ENCODE measurements at regions not wholly inside any gene's neighbourhood (a gene's known extent, or its start where the extent isn't known, plus 50 kb on each side); places are given as distances from the start of the nearest gene placed in this dataset.

- TF ChIP-seq, protein P1, sequence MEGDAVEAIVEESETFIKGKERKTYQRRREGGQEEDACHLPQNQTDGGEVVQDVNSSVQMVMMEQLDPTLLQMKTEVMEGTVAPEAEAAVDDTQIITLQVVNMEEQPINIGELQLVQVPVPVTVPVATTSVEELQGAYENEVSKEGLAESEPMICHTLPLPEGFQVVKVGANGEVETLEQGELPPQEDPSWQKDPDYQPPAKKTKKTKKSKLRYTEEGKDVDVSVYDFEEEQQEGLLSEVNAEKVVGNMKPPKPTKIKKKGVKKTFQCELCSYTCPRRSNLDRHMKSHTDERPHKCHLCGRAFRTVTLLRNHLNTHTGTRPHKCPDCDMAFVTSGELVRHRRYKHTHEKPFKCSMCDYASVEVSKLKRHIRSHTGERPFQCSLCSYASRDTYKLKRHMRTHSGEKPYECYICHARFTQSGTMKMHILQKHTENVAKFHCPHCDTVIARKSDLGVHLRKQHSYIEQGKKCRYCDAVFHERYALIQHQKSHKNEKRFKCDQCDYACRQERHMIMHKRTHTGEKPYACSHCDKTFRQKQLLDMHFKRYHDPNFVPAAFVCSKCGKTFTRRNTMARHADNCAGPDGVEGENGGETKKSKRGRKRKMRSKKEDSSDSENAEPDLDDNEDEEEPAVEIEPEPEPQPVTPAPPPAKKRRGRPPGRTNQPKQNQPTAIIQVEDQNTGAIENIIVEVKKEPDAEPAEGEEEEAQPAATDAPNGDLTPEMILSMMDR (conservative IDR thresholded peaks at IDR 0.05; ENCODE audit: low read length): peak; percentile 80
- TF ChIP-seq EZH2phosphoT487 (IDR thresholded peaks at IDR 0.05; ENCODE audit: borderline replicate concordance): no peak
Observed at GRCh38 chr12:22856178-22856577, 231.2 kb downstream of the ETNK1 start.

All from Loucy (cell line).